ENCODE measurements at regions not wholly inside any gene's neighbourhood (a gene's known extent, or its start where the extent isn't known, plus 50 kb on each side); places are given as distances from the start of the nearest gene placed in this dataset.

GRCh38 chr9:24488896-24489295, 56.8 kb downstream of the IZUMO3 start:
- Mint-ChIP-seq H3K4me3 (no peak overlapping the region), H3K36me3 (no peaks in the 10 kb centered on the region), H3K27me3 (no peaks in the 10 kb centered on the region)

GRCh38 chr9:24487946-24488345, 57.8 kb downstream of the IZUMO3 start:
- Mint-ChIP-seq H3K27me3 (no peaks in the 10 kb centered on the region), H3K9me3 (ENCODE audit: low read depth) (peaks cover 10% of the 10 kb centered on the region), H3K36me3 (no peaks in the 10 kb centered on the region), H3K4me1 (no peaks in the 10 kb centered on the region), H3K27ac (no peak overlapping the region), H3K4me3 (no peak overlapping the region)
- CTCF ChIA-PET: no interaction called here
- no peak for DNase-seq
- no peak for ATAC-seq

More at GRCh38 chr9:24488896-24489295, 56.8 kb downstream of the IZUMO3 start:
- H3K27ac Mint-ChIP-seq: no peak overlapping the region
- ATAC-seq: no peak
- peaks cover 9% of the 10 kb centered on the region for H3K9me3 Mint-ChIP-seq (ENCODE audit: low read depth)
- CTCF ChIA-PET: no interaction called here
- no peaks in the 10 kb centered on the region for H3K4me1 Mint-ChIP-seq
- DNase-seq: no peak

- DNase-seq (no peak), ATAC-seq (no peak)
- no peak overlapping the region for H3K27ac Mint-ChIP-seq
- H3K4me3 Mint-ChIP-seq: no peak overlapping the region
- CTCF ChIA-PET: no interaction called here
- H3K36me3 Mint-ChIP-seq: no peaks in the 10 kb centered on the region
- no peaks in the 10 kb centered on the region for H3K27me3 Mint-ChIP-seq
- H3K9me3 Mint-ChIP-seq (ENCODE audit: low read depth): peaks cover 10% of the 10 kb centered on the region
- H3K4me1 Mint-ChIP-seq: no peaks in the 10 kb centered on the region
Observed at GRCh38 chr9:24487250-24487861, 58.3 kb downstream of the IZUMO3 start.

GRCh38 chr9:24479361-24480059, 66.2 kb downstream of the IZUMO3 start:
- CTCF ChIA-PET: no interaction called here
- no peak for DNase-seq
- Mint-ChIP-seq H3K9me3 (ENCODE audit: low read depth) (peaks cover 11% of the 10 kb centered on the region), H3K4me1 (no peaks in the 10 kb centered on the region), H3K27me3 (no peaks in the 10 kb centered on the region), H3K27ac (no peak overlapping the region), H3K4me3 (no peak overlapping the region), H3K36me3 (no peaks in the 10 kb centered on the region)
- ATAC-seq: no peak

- Mint-ChIP-seq H3K9me3 (ENCODE audit: low read depth) (peaks cover 4% of the 10 kb centered on the region), H3K27ac (no peak overlapping the region), H3K27me3 (no peaks in the 10 kb centered on the region), H3K4me1 (no peaks in the 10 kb centered on the region), H3K36me3 (no peaks in the 10 kb centered on the region), H3K4me3 (no peak overlapping the region)
- no peak for ATAC-seq
- CTCF ChIA-PET: no interaction called here
- no peak for DNase-seq
Observed at GRCh38 chr9:24464319-24464951, 81.3 kb downstream of the IZUMO3 start.

- Mint-ChIP-seq H3K9me3 (ENCODE audit: low read depth) (peaks cover 2% of the 10 kb centered on the region), H3K27ac (no peak overlapping the region), H3K4me3 (no peak overlapping the region), H3K36me3 (no peaks in the 10 kb centered on the region), H3K27me3 (no peaks in the 10 kb centered on the region), H3K4me1 (no peaks in the 10 kb centered on the region)
- ATAC-seq (no peak), DNase-seq (no peak)
- CTCF ChIA-PET: no interaction called here
Observed at GRCh38 chr9:24462951-24463350, 82.7 kb downstream of the IZUMO3 start.

- no peak for DNase-seq
Observed at GRCh38 chr9:24460781-24461180, 84.9 kb downstream of the IZUMO3 start.

GRCh38 chr9:24459953-24460352, 85.7 kb downstream of the IZUMO3 start:
- Mint-ChIP-seq H3K4me3 (no peak overlapping the region), H3K27me3 (no peaks in the 10 kb centered on the region), H3K36me3 (no peaks in the 10 kb centered on the region), H3K9me3 (ENCODE audit: low read depth) (peaks cover 2% of the 10 kb centered on the region), H3K4me1 (no peaks in the 10 kb centered on the region), H3K27ac (no peak overlapping the region)
- ATAC-seq (no peak), DNase-seq (no peak)
- CTCF ChIA-PET: no interaction called here

More at GRCh38 chr9:24460781-24461180, 84.9 kb downstream of the IZUMO3 start:
- Mint-ChIP-seq H3K9me3 (ENCODE audit: low read depth) (peaks cover 2% of the 10 kb centered on the region), H3K4me1 (no peaks in the 10 kb centered on the region), H3K27me3 (no peaks in the 10 kb centered on the region), H3K36me3 (no peaks in the 10 kb centered on the region), H3K27ac (no peak overlapping the region), H3K4me3 (no peak overlapping the region)
- CTCF ChIA-PET: no interaction called here
- no peak for ATAC-seq

- H3K9me3 Mint-ChIP-seq (ENCODE audit: low read depth): peaks cover 6% of the 10 kb centered on the region
- no peak overlapping the region for H3K27ac Mint-ChIP-seq
- DNase-seq (no peak), ATAC-seq (no peak)
- no peaks in the 10 kb centered on the region for H3K36me3 Mint-ChIP-seq
- H3K4me1 Mint-ChIP-seq: no peaks in the 10 kb centered on the region
- H3K4me3 Mint-ChIP-seq: no peak overlapping the region
- no peaks in the 10 kb centered on the region for H3K27me3 Mint-ChIP-seq
- CTCF ChIA-PET: no interaction called here
Observed at GRCh38 chr9:24451346-24451745, 94.4 kb downstream of the IZUMO3 start.

GRCh38 chr9:24449976-24450375, 95.7 kb downstream of the IZUMO3 start:
- DNase-seq: no peak
- H3K27me3 Mint-ChIP-seq: no peaks in the 10 kb centered on the region
- H3K36me3 Mint-ChIP-seq: no peaks in the 10 kb centered on the region
- H3K9me3 Mint-ChIP-seq (ENCODE audit: low read depth): peaks cover 6% of the 10 kb centered on the region
- no peaks in the 10 kb centered on the region for H3K4me1 Mint-ChIP-seq
- no peak overlapping the region for H3K4me3 Mint-ChIP-seq
- no peak for ATAC-seq
- no peak overlapping the region for H3K27ac Mint-ChIP-seq
- CTCF ChIA-PET: no interaction called here

- Mint-ChIP-seq H3K4me1 (no peaks in the 10 kb centered on the region), H3K27ac (no peak overlapping the region), H3K36me3 (no peaks in the 10 kb centered on the region), H3K4me3 (no peak overlapping the region), H3K27me3 (no peaks in the 10 kb centered on the region), H3K9me3 (ENCODE audit: low read depth) (peaks cover 20% of the 10 kb centered on the region)
- CTCF ChIA-PET: no interaction called here
- ATAC-seq (no peak), DNase-seq (no peak)
Observed at GRCh38 chr9:24439456-24439855, 106.2 kb downstream of the IZUMO3 start.

- Mint-ChIP-seq H3K36me3 (no peaks in the 10 kb centered on the region), H3K27me3 (no peaks in the 10 kb centered on the region), H3K4me1 (no peaks in the 10 kb centered on the region), H3K27ac (no peak overlapping the region), H3K4me3 (no peak overlapping the region), H3K9me3 (ENCODE audit: low read depth) (peaks cover 19% of the 10 kb centered on the region)
- CTCF ChIA-PET: no interaction called here
- DNase-seq (no peak), ATAC-seq (no peak)
Observed at GRCh38 chr9:24438876-24439275, 106.8 kb downstream of the IZUMO3 start.

GRCh38 chr9:24436761-24437160, 108.9 kb downstream of the IZUMO3 start:
- ATAC-seq: no peak
- CTCF ChIA-PET: no interaction called here
- H3K4me1 Mint-ChIP-seq: no peaks in the 10 kb centered on the region

GRCh38 chr9:24434183-24434582, 111.5 kb downstream of the IZUMO3 start:
- ATAC-seq (no peak), DNase-seq (no peak)
- H3K9me3 Mint-ChIP-seq (ENCODE audit: low read depth): peaks cover 6% of the 10 kb centered on the region
- no peaks in the 10 kb centered on the region for H3K36me3 Mint-ChIP-seq
- no peak overlapping the region for H3K4me3 Mint-ChIP-seq
- no peaks in the 10 kb centered on the region for H3K27me3 Mint-ChIP-seq
- H3K27ac Mint-ChIP-seq: no peak overlapping the region
- no peaks in the 10 kb centered on the region for H3K4me1 Mint-ChIP-seq
- CTCF ChIA-PET: no interaction called here

More at GRCh38 chr9:24436761-24437160, 108.9 kb downstream of the IZUMO3 start:
- H3K4me3 Mint-ChIP-seq: no peak overlapping the region
- H3K36me3 Mint-ChIP-seq: no peaks in the 10 kb centered on the region
- no peak overlapping the region for H3K27ac Mint-ChIP-seq
- DNase-seq: no peak
- H3K9me3 Mint-ChIP-seq (ENCODE audit: low read depth): peaks cover 15% of the 10 kb centered on the region
- no peaks in the 10 kb centered on the region for H3K27me3 Mint-ChIP-seq

Measured in activated CD8-positive, alpha-beta memory T cell treated with anti-CD3 and anti-CD28 coated beads, Interleukin-2, amount 10 ng/mL, durations not matched to agents 7 days and 5 days (primary cell).